Fibroblast of the aortic adventitia (primary cell): ENCODE measurements at regions not wholly inside any gene's neighbourhood (a gene's known extent, or its start where the extent isn't known, plus 50 kb on each side); places are given as distances from the start of the nearest gene placed in this dataset.

ENCODE experiments used
- DNase-seq: peaks from one replicate; pipeline ENCODE4 v3.0.0-alpha.2; 2010; ENCODE audit warnings: low read depth
- H3K4me3 ChIP-seq: 2 replicates; pipeline ENCODE4 v1.5.1; 2011; ENCODE audit warnings: low read depth, mild to moderate bottlenecking, control low read depth, low read length, moderate library complexity
- CTCF ChIP-seq: IDR thresholded peaks from 2 replicates; pipeline ENCODE4 v1.5.1; 2011; ENCODE audit warnings: mild to moderate bottlenecking, low read length, control low read depth, inconsistent platforms; ENCODE audit not compliant: insufficient read depth

- no peak for TF ChIP-seq CTCF
- no peak overlapping the region for H3K4me3 ChIP-seq
- DNase-seq, result no peak
Measured at GRCh38 chr21:20537130-20537529, 461.1 kb upstream of the NCAM2 start.

DNA sequence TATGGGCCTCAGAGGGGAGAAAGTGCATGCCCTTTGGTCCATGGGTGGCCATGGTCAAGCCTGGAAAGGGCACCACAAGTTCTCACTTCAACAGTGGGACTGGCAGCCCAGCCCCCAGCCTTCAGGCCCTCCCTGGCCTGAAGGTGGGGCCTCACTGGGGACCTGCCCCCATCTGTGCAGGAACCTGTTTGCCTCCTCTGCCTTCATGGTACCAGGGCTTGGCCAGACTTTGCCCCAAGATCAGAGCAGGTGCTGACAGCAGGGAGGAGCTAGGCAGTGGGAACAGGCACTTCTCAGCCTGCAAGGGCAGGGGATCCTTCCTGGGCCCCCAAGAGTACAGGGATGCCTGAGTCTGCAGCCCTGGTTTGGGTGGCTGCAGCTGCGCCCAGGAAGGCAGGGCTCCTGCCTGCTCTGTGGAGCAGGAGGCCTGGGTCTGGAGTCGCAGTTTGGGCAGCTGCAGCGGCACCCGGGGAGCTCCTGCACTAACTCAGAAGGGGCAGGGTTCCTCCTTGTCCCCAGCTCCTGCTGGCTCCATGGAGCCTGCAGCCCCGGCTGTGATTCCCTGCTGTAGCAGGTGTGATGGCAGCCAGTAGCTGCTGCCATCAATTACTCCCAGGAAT is 460.1 kb upstream of the NCAM2 start:
- no peak for DNase-seq
- H3K4me3 ChIP-seq, result no peak overlapping the region
- TF ChIP-seq CTCF, result no peak

DNA sequence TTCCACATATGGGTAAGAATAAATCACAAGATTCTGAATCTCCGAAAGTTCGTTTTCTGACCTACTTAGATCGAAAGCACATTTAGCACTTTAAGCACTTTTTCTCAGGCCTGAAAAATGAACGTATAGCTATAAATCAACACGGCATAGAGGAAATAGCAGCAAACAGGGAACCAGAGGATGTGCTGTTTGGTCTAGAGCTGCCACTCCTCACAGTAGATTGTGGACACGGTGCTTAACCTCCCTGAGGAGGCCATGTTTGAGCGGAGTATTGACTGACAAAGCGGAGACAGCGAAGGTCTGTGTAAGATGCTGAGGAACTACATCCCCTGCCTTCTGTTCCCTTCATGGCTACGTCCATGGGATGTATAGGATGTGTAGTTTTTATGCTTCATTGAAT is 452.8 kb upstream of the NCAM2 start:
- TF ChIP-seq CTCF, result no peak
- H3K4me3 ChIP-seq, result no peak overlapping the region
- no peak for DNase-seq

DNA sequence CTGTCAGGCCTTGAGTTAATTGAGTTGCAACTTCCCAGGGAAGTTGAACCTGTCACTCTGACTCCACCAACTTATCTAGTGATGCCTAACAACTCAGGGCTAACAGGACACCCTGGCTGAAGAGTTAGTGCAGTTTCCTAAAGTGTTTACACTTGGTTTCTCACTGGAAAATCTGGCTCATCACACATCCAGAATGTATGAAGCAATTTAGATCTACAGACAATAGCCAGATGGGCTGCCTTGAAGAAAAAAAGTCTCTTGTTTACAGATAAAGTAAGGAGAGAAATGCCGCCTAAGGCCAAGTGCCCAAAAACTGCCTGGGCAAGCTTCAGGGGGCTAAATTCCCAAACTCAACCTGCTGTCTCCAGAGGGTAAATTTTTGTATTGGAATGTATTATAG is 446.3 kb upstream of the NCAM2 start:
- TF ChIP-seq CTCF, result no peak
- no peak overlapping the region for H3K4me3 ChIP-seq
- DNase-seq, result no peak

DNA sequence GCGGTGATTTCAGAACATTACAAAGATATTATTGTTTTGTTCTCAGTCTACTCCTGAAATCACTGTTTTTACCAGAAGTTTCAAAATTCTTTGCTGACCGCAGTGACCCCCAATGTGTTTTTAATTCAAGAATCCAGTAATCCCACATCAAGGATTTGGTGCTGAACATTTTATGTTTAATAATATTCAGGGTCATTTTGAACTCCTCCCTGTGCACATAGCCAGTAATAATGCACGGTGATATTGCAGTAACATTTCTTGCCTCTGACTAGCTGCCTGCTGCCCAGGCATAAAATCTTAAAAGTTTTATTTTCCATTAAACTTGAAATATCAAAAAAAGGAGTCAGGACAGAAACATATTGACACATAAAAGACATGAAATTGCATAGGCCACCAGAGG is 443.4 kb upstream of the NCAM2 start:
- TF ChIP-seq CTCF, result no peak
- DNase-seq, result no peak
- H3K4me3 ChIP-seq, result no peak overlapping the region

GRCh38 chr21:20570824-20571232 is 427.4 kb upstream of the NCAM2 start:
- DNase-seq, result no peak
- no peak overlapping the region for H3K4me3 ChIP-seq
- no peak for TF ChIP-seq CTCF

DNA sequence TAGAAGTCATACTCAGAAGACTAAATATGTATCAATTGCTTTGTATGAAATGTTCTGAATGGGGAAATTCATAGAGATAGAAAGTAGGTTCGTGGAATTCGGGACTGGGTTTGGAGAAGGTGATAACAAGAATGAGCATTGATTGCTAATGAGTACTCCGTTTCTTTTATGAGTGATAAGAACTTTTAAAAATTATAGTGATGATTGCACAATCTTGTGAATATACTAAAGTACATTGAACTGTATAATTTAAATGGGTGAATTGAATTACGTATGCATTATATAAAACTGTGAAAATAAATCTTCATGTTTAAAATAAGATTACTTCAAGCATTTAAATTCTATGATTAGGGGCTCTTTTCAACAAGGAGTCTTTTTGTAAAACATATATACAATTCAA is 425.6 kb upstream of the NCAM2 start:
- TF ChIP-seq CTCF, result no peak

More for the DNA sequence above, 425.6 kb upstream of the NCAM2 start:
- H3K4me3 ChIP-seq, result no peak overlapping the region
- no peak for DNase-seq
